HG03469 (cell line): ENCODE measurements at regions not wholly inside any gene's neighbourhood (a gene's known extent, or its start where the extent isn't known, plus 50 kb on each side); places are given as distances from the start of the nearest gene placed in this dataset.
"Not testable (repeated sequence)": the region's sequence is repeated elsewhere in the genome, so short reads cannot be mapped to it uniquely, and the experiment has no call there.

Experiments
- ATAC-seq: cut with Tn5 transposase; IDR thresholded peaks from one replicate; pipeline ENCODE4 v1.9.1; 2021; ENCODE audit warnings: mild to moderate bottlenecking, moderate library complexity, moderate number of reproducible peaks; ENCODE audit not compliant: unreplicated experiment

GRCh38 chr5:1959725-1960581, 77.2 kb upstream of the IRX4 start:
- no peak for ATAC-seq

- no peak for ATAC-seq
Observed at GRCh38 chr5:1959231-1959630, 76.5 kb upstream of the IRX4 start.

GRCh38 chr5:1958211-1959010, 75.7 kb upstream of the IRX4 start:
- ATAC-seq = no peak

GRCh38 chr5:1955586-1955985, 72.9 kb upstream of the IRX4 start:
- ATAC-seq = no peak

- ATAC-seq = not testable (repeated sequence)
Observed at GRCh38 chr5:1953710-1954109, 71.0 kb upstream of the IRX4 start.

- ATAC-seq = no peak
Observed at GRCh38 chr5:1952444-1953099, 69.8 kb upstream of the IRX4 start.

- ATAC-seq = no peak
Observed at GRCh38 chr5:1952021-1952420, 69.3 kb upstream of the IRX4 start.

- ATAC-seq = no peak
Observed at GRCh38 chr5:1951165-1951816, 68.6 kb upstream of the IRX4 start.

- no peak for ATAC-seq
Observed at GRCh38 chr5:1950708-1951103, 68.0 kb upstream of the IRX4 start.

- no peak for ATAC-seq
Observed at GRCh38 chr5:1950096-1950707, 67.5 kb upstream of the IRX4 start.

GRCh38 chr5:1949253-1949652, 66.5 kb upstream of the IRX4 start:
- ATAC-seq = no peak

GRCh38 chr5:1948663-1949191, 66.0 kb upstream of the IRX4 start:
- no peak for ATAC-seq

- ATAC-seq = no peak
Observed at GRCh38 chr5:1948111-1948510, 65.4 kb upstream of the IRX4 start.

- ATAC-seq = no peak
Observed at GRCh38 chr5:1946776-1947175, 64.1 kb upstream of the IRX4 start.

GRCh38 chr5:1946122-1946677, 63.5 kb upstream of the IRX4 start:
- no peak for ATAC-seq

- no peak for ATAC-seq
Observed at GRCh38 chr5:1945606-1946005, 62.9 kb upstream of the IRX4 start.

GRCh38 chr5:1944408-1944807, 61.7 kb upstream of the IRX4 start:
- no peak for ATAC-seq

- ATAC-seq = no peak
Observed at GRCh38 chr5:1943481-1943880, 60.8 kb upstream of the IRX4 start.

- ATAC-seq = no peak
Observed at GRCh38 chr5:1942630-1943029, 59.9 kb upstream of the IRX4 start.

- no peak for ATAC-seq
Observed at GRCh38 chr5:1942158-1942557, 59.4 kb upstream of the IRX4 start.
